ENCODE measurements at regions not wholly inside any gene's neighbourhood (a gene's known extent, or its start where the extent isn't known, plus 50 kb on each side); places are given as distances from the start of the nearest gene placed in this dataset.

DNA sequence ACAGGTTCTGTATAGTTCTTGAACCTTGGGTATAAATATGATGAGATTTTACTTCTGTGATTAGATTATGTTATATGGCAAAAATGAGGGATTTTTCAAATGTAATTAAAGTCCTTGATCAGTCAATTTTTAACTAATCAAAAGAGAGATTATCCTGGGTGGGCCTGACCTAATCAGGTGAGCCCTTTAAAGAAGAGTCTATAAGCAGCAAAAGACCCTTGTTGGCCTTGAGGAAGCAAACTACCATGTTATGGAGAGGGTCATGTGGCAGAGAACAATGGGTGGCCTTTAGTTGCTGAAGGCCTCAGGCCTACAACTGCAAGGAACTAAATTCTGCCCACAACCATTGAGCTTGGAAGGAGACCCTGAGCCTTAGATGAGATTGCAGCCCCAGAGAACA lies 102.5 kb upstream of the RIPOR2 start:
- no peak for DNase-seq (ENCODE audit: low spot score)

DNA sequence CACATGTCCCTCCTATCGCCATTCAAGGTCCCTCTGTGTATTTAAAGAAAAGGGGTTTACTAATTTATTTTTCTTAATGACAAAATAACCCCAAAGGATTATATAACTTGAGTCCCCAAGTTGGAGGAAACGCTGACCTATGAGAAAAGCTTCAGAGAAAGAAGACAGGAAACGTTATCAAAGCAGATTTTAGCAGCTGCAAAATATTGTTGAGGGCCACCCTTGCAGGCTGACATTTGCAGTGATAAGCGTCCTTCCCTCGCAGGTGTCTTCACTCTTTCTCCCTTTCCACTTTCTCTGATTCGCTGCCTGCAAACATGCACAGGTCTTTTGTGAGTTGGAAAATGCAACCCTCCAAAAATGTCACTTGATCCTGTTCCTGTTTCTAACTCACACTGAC lies 103.2 kb upstream of the RIPOR2 start:
- no peak for DNase-seq (ENCODE audit: low spot score)

DNA sequence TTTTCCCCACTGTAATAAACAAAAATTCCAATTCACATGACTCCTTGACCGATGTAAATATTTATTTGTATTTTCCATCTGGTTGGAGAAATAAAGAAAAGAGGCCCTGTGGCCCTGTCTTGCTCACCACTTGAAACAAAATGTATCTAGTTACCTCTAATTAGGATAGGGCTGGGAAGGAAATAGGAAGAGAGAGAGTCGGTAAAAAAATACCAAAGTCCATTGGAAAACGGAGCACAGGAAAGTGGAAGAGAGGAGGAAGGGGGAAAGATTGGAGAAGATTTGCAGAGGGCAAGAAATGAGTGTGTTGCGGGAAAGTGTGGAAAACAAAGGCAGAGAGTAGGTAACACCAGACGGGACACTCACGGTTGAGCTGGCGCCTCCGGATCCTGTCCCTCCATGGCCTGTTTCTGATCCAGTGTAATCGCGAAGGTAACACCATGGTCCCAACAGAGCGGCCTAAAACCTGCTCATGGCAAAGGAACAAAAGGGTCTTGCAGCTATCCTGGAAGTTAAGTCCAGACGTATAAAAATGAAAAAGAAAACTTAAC lies 105.8 kb upstream of the RIPOR2 start:
- DNase-seq (ENCODE audit: low spot score) = no peak

DNA sequence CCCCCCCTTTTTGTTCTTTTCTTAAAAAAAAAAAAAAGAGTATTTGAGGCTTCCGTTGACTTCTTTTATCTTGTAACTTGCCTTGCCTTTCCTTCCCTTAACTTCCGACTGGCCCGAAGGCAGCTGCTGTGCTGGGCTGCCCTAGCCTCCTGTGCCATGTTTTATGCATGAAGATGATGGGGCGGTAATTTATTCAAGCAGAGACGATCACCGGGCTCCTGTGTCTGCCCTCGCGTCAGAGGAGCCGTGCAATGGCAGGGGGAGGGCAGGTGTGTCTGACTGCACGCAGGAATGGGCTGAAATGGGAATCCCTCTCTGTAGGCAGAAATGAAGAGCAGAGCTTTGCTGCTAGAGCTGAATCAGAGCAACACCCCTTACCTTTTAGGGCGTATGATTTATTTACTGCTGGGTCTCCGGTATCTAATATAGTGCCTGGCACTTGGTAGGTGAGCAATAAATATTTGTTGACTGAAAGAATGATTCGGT lies 106.3 kb upstream of the RIPOR2 start:
- no peak for DNase-seq (ENCODE audit: low spot score)

DNA sequence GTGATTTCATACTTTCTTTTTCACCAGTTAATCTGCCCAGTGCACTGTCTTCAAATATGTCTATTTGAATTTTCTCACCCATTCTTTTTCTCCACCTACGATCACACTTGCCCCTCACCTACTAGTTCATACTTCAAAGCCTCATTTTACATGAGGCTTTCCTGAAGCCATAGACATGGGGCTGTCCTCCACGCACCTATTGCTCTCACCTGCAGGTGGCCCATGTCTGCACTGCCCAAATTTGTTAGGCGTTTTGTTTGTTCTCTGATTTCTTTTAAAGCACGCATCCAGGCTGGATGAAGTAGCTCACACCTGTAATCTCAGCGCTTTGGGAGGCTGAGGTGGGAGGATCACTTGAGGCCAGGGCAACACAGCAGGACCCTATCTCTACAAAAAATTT lies 106.8 kb upstream of the RIPOR2 start:
- no peak for DNase-seq (ENCODE audit: low spot score)

DNA sequence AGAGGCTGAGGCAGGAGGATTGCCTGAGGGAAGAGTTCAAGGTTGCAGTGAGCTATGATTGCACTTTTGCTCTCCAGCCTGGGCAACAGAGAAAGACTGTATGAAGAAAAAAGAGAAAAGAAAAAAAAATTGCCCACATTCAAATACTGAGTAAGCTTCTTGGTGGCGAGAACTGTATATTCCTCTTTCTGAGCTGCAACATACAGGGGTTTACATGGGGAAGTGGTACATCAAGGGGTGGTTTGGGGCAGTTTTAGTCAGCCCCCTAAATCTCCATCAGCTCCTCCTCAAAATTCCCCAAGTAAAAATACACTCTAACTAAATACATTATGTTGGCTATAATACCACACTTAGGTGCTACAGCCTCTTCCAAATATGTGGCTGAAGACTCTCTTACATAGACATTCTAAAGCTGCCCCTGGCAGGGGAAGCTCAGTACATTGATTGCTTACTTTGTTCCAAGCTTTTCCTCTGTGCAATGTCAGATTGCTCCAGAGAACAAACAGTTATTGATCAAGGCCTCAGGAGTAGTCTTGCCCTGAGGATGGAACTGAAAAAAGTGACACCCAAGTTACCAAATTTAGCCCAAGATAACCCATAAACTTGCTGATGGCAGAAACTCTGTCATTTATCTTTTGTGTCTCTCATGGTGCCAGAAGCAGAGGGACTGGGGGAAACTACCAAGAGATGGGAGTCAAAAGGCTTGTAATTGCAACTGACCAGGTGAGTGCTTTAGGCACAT lies 107.4 kb upstream of the RIPOR2 start:
- DNase-seq (ENCODE audit: low spot score) = no peak

DNA sequence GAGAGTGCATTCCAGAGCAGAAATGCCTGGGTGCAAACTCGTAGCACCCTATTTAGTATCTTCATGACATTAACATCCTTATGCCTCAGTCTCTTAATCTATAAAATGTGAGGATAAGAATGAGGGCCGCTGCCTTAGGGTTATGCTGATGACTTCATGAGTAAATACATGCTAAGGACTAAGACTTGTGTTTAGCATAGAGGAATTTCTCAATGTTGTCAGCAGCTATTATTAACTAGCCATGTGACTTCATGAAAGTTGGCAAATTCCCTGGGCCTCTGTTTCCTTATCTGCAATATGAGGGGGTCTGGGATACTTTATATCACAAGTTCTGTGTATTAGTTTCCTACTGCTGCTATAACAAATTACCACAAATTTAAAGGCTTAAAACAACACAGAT lies 108.1 kb upstream of the RIPOR2 start:
- DNase-seq (ENCODE audit: low spot score) = no peak

DNA sequence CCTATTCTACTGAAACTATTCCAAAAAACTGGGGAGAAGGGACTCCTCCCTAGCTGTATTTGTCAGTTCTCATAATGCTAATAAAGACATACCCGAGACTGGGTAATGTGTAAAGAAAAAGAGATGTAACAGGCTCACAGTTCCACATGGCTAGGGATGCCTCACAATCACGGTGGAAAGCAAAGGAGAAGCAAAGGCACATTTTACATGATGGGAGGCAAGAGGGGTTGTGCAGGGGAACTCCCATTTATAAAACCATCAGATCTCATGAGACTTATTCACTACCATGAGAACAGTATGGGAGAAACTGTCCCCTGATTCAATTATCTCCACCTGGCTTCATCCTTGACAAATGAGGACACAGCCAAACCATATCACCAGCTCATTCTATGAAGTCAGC lies 111.2 kb upstream of the RIPOR2 start:
- DNase-seq (ENCODE audit: low spot score) = no peak

DNA sequence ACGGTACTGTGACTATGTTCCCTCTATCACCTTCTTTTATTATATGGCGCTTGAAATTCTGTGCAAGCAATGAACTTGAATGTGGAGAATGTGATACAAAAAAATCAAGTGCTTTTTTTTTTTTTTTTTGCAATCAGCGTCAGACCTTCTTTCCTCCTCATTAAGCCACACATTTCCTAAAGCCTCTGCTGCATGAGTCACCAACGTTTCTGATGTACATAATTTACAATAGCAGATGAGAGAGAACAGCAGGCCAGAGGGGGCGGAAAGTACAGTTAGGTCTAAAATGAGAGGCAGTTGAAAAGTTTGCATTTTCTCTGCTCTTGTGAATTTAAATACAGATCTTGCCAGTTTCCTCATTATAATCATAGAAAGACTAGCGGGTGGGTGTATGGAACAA lies 114.6 kb upstream of the RIPOR2 start:
- no peak for DNase-seq (ENCODE audit: low spot score)

DNA sequence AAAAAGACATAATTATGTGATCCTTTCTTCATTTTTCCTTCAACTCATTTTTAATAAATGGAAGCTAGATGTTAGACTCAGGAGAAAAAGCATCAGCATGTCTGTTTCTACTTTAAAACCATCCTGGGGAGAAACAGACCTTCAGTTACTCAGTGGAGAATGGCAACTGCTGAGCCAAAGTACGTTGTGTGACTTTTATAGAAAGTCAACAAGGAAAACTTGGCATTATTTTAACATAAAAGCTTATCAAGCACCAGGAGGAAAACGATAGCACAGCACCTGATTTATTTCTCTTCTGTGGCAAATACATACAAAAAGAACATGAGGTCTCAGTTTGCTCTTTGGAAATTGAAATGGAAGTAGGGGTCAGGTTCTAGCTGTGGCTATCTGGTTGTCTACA lies 115.3 kb upstream of the RIPOR2 start:
- no peak for DNase-seq (ENCODE audit: low spot score)

DNA sequence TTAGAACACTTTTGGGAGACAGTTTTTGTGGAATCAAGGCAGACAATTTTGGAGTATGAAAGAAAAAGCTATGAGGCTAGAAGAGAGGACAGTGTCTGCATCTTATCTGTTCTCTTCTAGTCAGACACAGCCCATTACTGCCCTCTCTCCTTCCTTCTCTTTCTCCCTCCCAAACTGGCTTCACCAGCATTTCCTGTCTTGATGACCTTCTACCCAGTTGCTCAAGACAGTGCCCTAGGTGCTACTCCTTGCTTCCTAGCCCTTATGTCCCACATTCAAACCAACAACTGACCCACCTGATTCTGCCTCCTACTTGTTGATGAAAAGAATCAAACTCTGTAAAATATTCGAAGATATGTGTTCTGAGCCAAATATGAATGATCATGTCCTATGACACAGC lies 116.4 kb upstream of the RIPOR2 start:
- no peak for DNase-seq (ENCODE audit: low spot score)

DNA sequence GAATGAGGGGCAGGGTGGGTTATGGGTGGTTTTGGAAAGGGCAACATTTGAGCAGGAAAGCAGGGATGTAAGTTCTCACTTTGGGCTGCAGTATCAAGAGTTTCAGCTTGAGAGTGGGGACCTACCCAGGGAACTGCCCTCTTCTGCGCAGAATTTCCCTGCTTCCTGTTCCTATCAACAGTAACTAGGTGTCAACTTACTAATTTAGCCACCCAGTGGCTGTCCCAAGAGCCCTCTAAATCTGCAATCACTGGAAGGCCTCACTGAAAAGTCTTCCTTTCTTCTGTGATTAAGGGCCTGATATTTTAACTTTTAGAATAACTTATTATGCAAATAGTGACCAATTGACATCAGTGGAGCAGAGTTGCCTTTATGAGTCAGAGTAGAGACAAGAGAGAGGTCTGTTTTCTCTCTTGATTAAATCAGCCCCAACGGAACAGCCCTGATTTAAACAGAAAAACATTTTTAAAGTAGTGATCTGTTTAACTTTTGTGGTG lies 118.2 kb upstream of the RIPOR2 start:
- no peak for DNase-seq (ENCODE audit: low spot score)

DNA sequence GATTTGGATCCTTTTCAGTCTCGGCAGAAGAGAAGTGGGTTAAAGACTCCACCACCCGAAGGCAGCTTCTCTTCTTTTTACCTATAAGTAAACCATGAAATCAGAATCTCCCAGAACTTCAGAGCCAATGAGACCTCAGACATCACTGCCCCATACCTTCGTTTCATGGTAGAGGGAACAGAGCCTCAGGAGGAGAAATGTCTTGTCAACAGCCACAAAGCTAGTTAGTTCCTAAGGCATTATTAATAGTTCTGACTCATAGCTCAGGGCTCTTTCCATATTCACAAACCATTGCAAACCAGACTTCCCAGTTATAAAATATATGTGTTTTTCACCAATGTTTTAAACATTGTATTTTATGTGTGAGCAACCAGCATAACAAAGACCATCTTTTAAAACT lies 118.7 kb upstream of the RIPOR2 start:
- no peak for DNase-seq (ENCODE audit: low spot score)

DNA sequence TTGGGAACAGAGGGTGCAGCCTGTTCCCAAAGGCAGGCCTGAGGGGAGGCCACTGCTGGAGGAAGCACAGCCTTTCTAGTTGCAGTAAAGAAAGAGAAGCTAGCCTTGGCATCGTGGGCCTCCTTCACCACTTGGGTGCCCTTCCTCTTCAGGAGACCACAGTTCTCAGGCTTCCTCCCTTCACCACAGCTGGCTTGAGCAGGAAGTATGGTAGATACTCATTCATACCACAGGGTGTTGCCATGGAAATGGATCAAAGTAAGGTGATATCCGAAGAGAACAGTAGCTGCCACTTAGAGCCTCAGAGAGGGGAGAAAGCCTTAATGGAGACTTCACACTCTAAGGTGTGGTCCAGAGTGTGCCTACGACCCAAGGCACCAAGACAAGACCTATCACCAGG lies 120.4 kb upstream of the RIPOR2 start:
- no peak for DNase-seq (ENCODE audit: low spot score)

DNA sequence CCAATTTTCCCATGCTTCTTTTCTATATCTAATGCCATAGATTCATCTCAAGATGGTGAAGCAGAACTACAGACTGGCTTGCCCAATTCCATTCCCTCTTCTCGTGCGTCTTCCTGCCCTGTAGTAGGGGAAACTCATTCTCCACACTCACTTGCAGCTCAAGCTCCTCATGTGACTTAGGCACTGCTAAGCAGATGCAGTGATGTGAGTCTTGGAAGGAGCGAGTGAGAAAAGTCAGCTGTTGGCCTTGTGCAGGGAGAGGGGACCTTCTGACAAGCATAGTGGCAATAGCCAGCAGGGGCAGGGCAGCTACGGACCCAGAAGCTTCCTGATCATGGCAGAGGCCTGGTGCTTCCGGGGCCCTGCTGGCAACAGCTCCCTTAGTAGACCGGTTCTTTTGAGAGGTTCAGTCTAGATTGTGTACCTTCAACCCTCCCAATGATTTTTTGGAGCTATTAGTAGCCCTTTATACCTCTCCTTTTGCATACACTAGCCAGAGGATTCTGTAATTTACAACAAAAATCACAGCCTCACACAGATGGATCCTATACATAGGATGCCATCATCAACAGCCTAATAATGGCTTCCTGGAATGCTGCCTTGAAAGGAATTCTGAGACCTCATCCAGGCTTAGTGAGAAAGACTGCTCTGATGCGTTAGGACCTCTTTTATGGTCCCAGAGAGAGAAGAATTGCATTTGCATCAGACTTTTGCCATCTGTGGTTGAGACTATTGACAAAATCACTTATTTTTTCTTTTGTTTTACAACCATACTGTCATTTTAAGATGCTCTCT lies 121.5 kb upstream of the RIPOR2 start:
- no peak for DNase-seq (ENCODE audit: low spot score)

DNA sequence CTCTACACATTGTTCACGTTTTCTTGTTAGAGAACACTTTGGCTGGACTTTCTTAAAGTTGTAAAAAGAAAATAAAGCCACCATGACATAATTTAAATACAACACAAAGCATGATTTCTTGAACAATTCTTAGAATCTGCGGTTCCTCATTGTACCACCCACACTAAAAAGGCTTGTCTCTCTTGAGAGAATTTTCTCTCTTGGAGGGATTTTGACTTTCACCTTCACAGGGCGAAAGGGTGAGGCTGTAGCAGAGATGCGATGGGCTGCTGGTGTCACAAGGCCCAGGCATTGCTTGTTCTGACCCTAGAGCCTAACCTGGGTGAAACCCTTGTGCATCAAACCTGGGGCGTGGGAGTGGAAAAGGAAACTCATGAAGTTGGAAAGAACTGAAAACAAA lies 122.7 kb upstream of the RIPOR2 start:
- no peak for DNase-seq (ENCODE audit: low spot score)

DNA sequence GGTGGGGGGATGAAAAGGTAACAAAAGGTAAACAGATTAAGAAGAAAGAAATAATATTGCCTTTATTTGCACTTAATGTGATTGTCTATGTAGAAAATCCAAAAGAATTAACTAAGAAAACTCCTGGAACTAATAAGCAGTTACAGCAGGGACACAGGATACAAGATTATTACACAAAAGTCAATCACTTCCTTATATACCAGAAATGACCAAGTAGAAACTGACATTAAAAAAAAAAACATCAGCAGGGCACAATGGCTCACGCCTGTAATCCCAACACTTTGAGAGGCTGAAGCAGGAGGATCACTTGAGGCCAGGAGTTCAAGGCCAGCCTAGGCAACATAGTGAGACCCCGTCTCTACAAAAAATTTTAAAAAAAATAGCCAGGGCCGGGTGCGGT lies 123.2 kb upstream of the RIPOR2 start:
- no peak for DNase-seq (ENCODE audit: low spot score)

DNA sequence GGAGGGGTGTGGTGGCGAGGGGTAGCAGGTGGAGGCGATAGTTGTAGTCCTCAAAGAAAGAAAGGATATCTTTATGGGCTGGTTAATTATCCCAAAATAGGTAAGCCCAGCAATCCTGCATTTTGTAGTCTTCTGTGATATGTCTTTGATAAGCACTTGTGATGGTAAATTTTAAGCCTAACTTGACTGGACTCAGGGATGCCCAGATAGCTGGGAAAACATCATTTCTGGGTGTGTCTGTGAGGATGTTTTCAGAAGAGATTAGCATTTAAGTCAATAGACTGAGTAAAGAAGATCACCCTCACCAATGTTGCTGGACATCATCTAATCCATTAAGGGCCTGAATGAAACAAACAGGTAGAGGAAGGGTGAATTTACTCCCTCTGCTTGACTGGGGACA lies 124.8 kb upstream of the RIPOR2 start:
- no peak for DNase-seq (ENCODE audit: low spot score)

DNA sequence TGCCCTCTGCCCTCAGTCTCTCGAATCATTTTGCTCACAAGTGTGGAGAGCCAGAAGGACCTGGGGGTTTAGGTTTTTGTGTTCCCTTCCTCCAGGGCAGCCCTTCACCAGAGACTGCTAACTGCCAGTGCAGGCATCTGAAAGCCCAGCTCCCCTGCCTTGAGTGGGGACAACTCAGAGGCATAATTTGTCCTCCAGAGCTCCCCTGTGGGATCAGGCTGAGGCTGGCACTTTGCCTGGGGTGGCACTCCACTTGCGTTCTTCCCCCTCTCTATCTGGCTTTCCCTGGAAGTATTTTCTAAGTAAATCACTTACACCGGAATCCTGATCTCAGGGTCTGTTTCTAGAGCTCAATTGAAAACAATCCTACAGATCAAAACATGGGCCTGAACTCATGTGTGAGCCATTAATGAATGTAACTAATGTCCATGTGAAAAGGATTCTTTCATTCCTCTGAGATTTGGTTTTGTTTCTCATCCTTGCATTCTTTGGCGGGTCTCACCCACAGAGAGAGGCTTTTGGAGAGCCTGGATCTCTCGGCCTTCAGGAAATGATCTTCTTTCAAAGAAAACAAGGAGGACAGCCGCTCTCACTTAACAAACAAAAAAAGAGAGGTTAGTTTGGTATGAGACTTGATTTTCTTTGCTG lies 125.7 kb upstream of the RIPOR2 start:
- DNase-seq (ENCODE audit: low spot score) = no peak

DNA sequence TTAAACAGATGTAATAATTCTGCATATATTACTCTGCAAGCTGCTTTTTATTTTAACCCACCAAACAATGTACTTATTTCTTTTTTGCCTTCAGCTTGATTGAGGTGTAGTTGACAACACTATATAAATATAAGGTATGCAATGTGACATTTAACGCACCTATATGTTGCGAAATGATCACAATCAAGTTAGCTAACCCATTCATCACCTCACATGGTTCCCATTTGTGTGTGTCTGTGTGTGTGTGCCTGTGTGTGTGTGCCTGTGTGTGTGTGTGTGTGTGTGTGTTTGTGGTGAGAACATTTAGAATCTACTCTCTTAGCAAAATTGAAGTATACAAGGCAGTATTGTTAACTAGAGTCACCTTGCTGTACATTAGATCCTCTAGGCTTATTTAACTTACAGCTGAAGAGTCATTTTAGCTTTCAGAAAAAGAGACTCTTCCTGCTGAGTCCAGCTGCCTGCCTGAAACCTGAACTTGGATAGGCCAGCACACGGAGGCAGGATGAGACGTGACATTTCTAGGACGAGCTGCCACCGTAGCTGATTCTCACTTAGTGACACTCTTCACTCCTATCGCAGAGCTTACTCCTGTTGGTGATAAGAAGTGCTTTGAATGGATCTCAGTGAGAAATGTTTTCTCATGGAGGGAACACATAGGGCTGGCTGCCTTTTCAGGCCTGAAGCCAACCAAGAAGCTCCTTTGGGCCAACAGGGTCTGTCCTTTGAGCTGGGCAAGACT lies 126.5 kb upstream of the RIPOR2 start:
- DNase-seq (ENCODE audit: low spot score) = no peak

DNA sequence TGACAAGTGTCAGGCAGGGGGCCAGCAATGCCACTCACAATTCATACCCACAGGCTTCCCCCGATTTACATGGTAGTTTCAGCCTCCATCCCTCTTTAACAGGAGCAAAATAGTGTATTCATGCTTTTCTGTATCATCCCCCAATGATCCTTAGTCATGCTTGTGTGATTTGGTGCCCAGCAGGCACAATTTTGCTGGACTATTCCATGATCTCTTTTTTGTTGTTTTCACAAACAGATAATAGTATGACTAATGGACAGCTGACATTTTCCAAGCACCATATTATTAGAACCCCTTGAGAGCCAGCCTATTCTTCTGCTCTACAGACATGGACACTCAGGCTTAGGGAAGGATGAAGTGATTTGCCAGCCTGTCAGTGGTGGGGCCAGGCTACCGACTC lies 128.2 kb upstream of the RIPOR2 start:
- DNase-seq (ENCODE audit: low spot score) = no peak

DNA sequence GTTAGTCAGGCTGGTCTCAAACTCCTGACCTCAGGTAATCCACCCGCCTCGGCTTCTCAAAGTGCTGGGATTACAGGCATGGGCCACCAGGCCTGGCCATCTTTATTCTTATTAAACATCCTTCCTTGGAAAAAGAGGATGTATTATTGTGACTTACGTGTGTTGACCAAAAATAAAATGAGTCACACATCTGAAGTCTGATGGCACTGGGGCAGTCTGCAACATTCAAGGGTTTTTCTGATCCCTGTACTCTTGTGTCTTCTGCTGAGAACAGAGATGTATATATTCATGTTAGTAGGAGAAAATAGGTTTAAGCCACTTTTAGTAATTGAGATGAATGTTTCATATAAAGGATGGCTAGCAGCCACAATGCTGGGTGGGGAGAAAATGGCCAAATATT lies 129.9 kb upstream of the RIPOR2 start:
- DNase-seq (ENCODE audit: low spot score) = no peak

Measured in HuH-7.5 (cell line).